ENCODE measurements at regions not wholly inside any gene's neighbourhood (a gene's known extent, or its start where the extent isn't known, plus 50 kb on each side); places are given as distances from the start of the nearest gene placed in this dataset.

DNA sequence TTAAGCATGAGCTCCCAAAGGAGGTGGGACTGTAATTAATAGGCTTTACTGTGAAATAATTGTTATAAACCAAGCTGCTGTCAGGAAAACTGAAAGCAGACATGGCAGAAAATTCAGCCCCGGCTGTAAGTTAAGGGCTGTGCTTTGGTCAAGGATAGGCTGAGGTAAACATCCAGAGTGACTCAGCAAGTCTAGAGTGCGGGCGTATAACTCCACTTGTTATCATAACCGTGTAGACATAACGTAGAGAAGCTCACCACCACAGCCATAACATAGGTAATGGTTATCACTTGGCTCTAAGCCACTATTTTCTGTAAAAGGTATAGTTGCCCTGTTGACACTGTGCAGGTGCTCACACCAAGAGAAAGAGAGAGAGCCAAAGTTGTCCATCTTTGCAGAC, 316.8 kb downstream of the DCDC2C start:
- BruUV-seq (replicated peaks), result no TSS peak
- no peak for DNase-seq
- no peaks in the 10 kb centered on the region for H3K4me1 Mint-ChIP-seq (ENCODE audit: low read depth, unreplicated experiment)
- Histone ChIP-seq H3K9me3 (peaks cover 10% of the 10 kb centered on the region; the same call in 1 of the 2 replicates), H3K4me1 (no peaks in the 10 kb centered on the region), H3K27me3 (replicated peaks; ENCODE audit: control insufficient read depth, insufficient read depth, low read length) (no peaks in the 10 kb centered on the region), H3K4me3 (ENCODE audit: low read depth, low read length) (no peak overlapping the region), H3K36me3 (ENCODE audit: control insufficient read depth, insufficient read depth, low read length) (no peaks in the 10 kb centered on the region)
- intact Hi-C loops (cut with micrococcal nuclease; ENCODE audit: unreplicated experiment), result no loop called here
- POLR2A ChIA-PET, result no interaction called here
- CTCF ChIA-PET, result no interaction called here
- TF ChIP-seq, protein P1, sequence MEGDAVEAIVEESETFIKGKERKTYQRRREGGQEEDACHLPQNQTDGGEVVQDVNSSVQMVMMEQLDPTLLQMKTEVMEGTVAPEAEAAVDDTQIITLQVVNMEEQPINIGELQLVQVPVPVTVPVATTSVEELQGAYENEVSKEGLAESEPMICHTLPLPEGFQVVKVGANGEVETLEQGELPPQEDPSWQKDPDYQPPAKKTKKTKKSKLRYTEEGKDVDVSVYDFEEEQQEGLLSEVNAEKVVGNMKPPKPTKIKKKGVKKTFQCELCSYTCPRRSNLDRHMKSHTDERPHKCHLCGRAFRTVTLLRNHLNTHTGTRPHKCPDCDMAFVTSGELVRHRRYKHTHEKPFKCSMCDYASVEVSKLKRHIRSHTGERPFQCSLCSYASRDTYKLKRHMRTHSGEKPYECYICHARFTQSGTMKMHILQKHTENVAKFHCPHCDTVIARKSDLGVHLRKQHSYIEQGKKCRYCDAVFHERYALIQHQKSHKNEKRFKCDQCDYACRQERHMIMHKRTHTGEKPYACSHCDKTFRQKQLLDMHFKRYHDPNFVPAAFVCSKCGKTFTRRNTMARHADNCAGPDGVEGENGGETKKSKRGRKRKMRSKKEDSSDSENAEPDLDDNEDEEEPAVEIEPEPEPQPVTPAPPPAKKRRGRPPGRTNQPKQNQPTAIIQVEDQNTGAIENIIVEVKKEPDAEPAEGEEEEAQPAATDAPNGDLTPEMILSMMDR (IDR thresholded peaks at IDR 0.05; ENCODE audit: insufficient read depth in 1 of 2, low read depth in 1 of 2, low read length in 1 of 2, severe bottlenecking in 1 of 2, unreplicated experiment in 1 of 2), result no peak
- H3K9me3 Mint-ChIP-seq (ENCODE audit: unreplicated experiment), result no peaks in the 10 kb centered on the region
- H3K27me3 Mint-ChIP-seq (ENCODE audit: insufficient read depth, unreplicated experiment), result no peaks in the 10 kb centered on the region
- no peaks in the 10 kb centered on the region for H3K36me3 Mint-ChIP-seq (ENCODE audit: insufficient read depth, unreplicated experiment)
- no peak overlapping the region for H3K27ac Mint-ChIP-seq (ENCODE audit: unreplicated experiment)
- no peak overlapping the region for H3K4me3 Mint-ChIP-seq (ENCODE audit: unreplicated experiment)

DNA sequence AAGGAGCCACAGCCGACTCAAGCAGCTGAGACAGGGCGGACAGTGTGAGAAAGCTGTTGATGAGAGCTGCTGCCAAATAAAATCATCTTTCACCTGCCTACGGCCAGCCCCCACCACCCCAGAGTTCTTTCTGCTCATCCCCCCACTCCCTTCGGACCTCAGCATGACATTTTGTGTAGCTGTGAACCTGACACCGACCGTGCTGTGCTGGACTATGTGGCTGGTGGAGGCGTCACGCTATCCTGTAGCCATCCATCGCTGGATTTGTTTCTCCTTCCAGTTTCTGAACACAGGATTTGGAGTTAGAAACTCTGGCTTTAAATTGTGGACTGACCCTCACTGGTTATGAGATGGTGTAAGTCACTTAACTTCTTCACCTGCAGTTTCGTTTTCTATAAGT, 317.3 kb downstream of the DCDC2C start:
- no peaks in the 10 kb centered on the region for H3K9me3 Mint-ChIP-seq (ENCODE audit: unreplicated experiment)
- ChIA-PET POLR2A (no interaction called here), CTCF (no interaction called here)
- H3K27me3 Mint-ChIP-seq (ENCODE audit: insufficient read depth, unreplicated experiment), result no peaks in the 10 kb centered on the region
- H3K27ac Mint-ChIP-seq (ENCODE audit: unreplicated experiment), result no peak overlapping the region
- BruUV-seq (replicated peaks), result no TSS peak
- Histone ChIP-seq H3K4me1 (no peaks in the 10 kb centered on the region), H3K9me3 (peaks cover 10% of the 10 kb centered on the region; the same call in 1 of the 2 replicates), H3K27me3 (replicated peaks; ENCODE audit: control insufficient read depth, insufficient read depth, low read length) (no peaks in the 10 kb centered on the region), H3K4me3 (ENCODE audit: low read depth, low read length) (no peak overlapping the region), H3K36me3 (ENCODE audit: control insufficient read depth, insufficient read depth, low read length) (no peaks in the 10 kb centered on the region)
- H3K36me3 Mint-ChIP-seq (ENCODE audit: insufficient read depth, unreplicated experiment), result no peaks in the 10 kb centered on the region
- no peaks in the 10 kb centered on the region for H3K4me1 Mint-ChIP-seq (ENCODE audit: low read depth, unreplicated experiment)
- TF ChIP-seq, protein P1 (IDR thresholded peaks at IDR 0.05; ENCODE audit: insufficient read depth in 1 of 2, low read depth in 1 of 2, low read length in 1 of 2, severe bottlenecking in 1 of 2, unreplicated experiment in 1 of 2), result no peak
- DNase-seq, result no peak
- H3K4me3 Mint-ChIP-seq (ENCODE audit: unreplicated experiment), result no peak overlapping the region
- intact Hi-C loops (cut with micrococcal nuclease; ENCODE audit: unreplicated experiment), result no loop called here

DNA sequence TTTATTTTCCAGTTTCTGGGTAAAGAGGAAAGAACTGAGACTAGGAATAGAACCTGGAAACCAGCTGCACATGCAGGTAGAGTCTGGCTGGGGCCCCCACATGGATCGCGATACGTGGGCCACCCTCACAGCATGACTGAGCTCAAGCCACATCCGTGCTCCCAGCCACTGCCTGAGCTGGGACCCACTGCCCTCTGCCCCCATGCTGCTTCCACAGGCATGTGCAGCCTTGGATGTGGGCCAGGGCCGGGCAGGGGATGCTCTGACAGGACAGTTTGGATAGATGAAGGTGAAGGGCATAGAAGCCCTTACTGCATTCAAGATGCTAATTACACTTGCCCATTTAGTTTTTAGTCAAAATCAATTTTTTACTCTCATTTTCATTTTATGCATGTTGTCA, 321.2 kb downstream of the DCDC2C start:
- Histone ChIP-seq H3K4me3 (ENCODE audit: low read depth, low read length) (no peak overlapping the region), H3K27me3 (replicated peaks; ENCODE audit: control insufficient read depth, insufficient read depth, low read length) (no peaks in the 10 kb centered on the region), H3K9me3 (no peaks in the 10 kb centered on the region), H3K36me3 (ENCODE audit: control insufficient read depth, insufficient read depth, low read length) (no peaks in the 10 kb centered on the region), H3K4me1 (no peaks in the 10 kb centered on the region)
- H3K4me3 Mint-ChIP-seq (ENCODE audit: unreplicated experiment), result no peak overlapping the region
- no TSS peak for BruUV-seq (replicated peaks)
- H3K4me1 Mint-ChIP-seq (ENCODE audit: low read depth, unreplicated experiment), result no peaks in the 10 kb centered on the region
- no peak for DNase-seq
- TF ChIP-seq, protein P1 (IDR thresholded peaks at IDR 0.05; ENCODE audit: insufficient read depth in 1 of 2, low read depth in 1 of 2, low read length in 1 of 2, severe bottlenecking in 1 of 2, unreplicated experiment in 1 of 2), result no peak
- H3K36me3 Mint-ChIP-seq (ENCODE audit: insufficient read depth, unreplicated experiment), result no peaks in the 10 kb centered on the region
- H3K27ac Mint-ChIP-seq (ENCODE audit: unreplicated experiment), result no peak overlapping the region
- ChIA-PET POLR2A (no interaction called here), CTCF (no interaction called here)
- no peaks in the 10 kb centered on the region for H3K9me3 Mint-ChIP-seq (ENCODE audit: unreplicated experiment)
- intact Hi-C loops (cut with micrococcal nuclease; ENCODE audit: unreplicated experiment), result no loop called here
- no peaks in the 10 kb centered on the region for H3K27me3 Mint-ChIP-seq (ENCODE audit: insufficient read depth, unreplicated experiment)

Data from Caco-2 (cell line).